ENCODE measurements at regions not wholly inside any gene's neighbourhood (a gene's known extent, or its start where the extent isn't known, plus 50 kb on each side); places are given as distances from the start of the nearest gene placed in this dataset.

DNA sequence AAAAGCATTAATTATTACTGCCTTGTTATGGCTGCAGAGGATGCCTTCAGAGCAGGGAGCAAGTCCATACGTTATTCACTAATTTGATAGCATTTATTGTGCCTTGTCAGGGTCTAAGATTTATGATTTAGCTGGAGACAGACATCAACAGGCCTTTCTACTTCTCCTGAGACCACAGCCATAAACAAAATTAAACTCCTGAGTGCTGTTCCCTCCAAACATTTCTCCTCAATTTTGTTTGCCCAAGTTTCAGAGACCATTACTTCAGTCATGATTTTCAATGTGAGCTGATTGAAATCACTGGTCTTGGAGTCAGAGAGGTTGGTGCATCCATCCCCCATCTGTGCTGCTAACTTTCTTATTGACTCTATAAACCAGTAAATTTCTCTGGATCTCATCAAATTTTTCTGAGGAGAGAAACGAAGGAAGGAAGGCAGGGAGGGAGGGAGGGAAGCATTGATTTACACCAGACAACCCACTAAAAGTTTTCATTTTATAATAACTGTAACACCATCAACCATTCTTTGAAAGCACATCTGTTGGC, 423.6 kb upstream of the CDH11 start:
- TF ChIP-seq MAX (CRISPR knock-in tag; IDR thresholded peaks at IDR 0.05) (no peak), HMGXB4 (CRISPR knock-in tag; IDR thresholded peaks at IDR 0.05) (no peak), USF2 (CRISPR knock-in tag; IDR thresholded peaks at IDR 0.05) (no peak), CTCF (IDR thresholded peaks at IDR 0.05) (no peak), MYBL2 (CRISPR knock-in tag; IDR thresholded peaks at IDR 0.05) (no peak), ELF4 (CRISPR knock-in tag; IDR thresholded peaks at IDR 0.05; ENCODE audit: low read depth) (no peak), E2F4 (CRISPR knock-in tag; IDR thresholded peaks at IDR 0.05; ENCODE audit: borderline replicate concordance, low read depth) (no peak), PRRX2 (CRISPR knock-in tag; IDR thresholded peaks at IDR 0.05) (no peak), CREM (CRISPR knock-in tag; IDR thresholded peaks at IDR 0.05) (no peak), SMAD4 (CRISPR knock-in tag; IDR thresholded peaks at IDR 0.05) (no peak)
- TF ChIP-seq, protein P1, sequence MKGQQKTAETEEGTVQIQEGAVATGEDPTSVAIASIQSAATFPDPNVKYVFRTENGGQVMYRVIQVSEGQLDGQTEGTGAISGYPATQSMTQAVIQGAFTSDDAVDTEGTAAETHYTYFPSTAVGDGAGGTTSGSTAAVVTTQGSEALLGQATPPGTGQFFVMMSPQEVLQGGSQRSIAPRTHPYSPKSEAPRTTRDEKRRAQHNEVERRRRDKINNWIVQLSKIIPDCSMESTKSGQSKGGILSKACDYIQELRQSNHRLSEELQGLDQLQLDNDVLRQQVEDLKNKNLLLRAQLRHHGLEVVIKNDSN (CRISPR knock-in tag; IDR thresholded peaks at IDR 0.05), result no peak

Measured in WTC11 (cell line).